ENCODE measurements at regions not wholly inside any gene's neighbourhood (a gene's known extent, or its start where the extent isn't known, plus 50 kb on each side); places are given as distances from the start of the nearest gene placed in this dataset.
A peak's percentile ranks its signal among the peaks of the same experiment; 100 is the strongest.

GRCh38 chr16:64060631-64061030 is 1061.2 kb downstream of the CDH11 start:
- DNase-seq (ENCODE audit: low read depth in 1 of 2, low spot score in 1 of 2) = no peak
- Histone ChIP-seq H3K27me3 (no peaks in the 10 kb centered on the region), H3K36me3 (no peaks in the 10 kb centered on the region), H3K27ac (no peak overlapping the region), H3K4me3 (no peak overlapping the region), H3K4me1 (ENCODE audit: low read depth) (no peaks in the 10 kb centered on the region), H3K9me3 (ENCODE audit: low read depth) (no peaks in the 10 kb centered on the region)
- no peak for TF ChIP-seq CTCF (IDR thresholded peaks at IDR 0.05; ENCODE audit: low read depth, low read length)

- no peaks in the 10 kb centered on the region for H3K4me1 ChIP-seq (ENCODE audit: low read depth)
- no peaks in the 10 kb centered on the region for H3K9me3 ChIP-seq (ENCODE audit: low read depth)
- no peak for DNase-seq (ENCODE audit: low read depth in 1 of 2, low spot score in 1 of 2)
- H3K27ac ChIP-seq = no peak overlapping the region
- no peaks in the 10 kb centered on the region for H3K36me3 ChIP-seq
- H3K4me3 ChIP-seq = no peak overlapping the region
- H3K27me3 ChIP-seq = no peaks in the 10 kb centered on the region
- no peak for TF ChIP-seq CTCF (IDR thresholded peaks at IDR 0.05; ENCODE audit: low read depth, low read length)
Measured at GRCh38 chr16:64058685-64059084, 1063.2 kb downstream of the CDH11 start.

- no peak overlapping the region for H3K4me3 ChIP-seq
- H3K27ac ChIP-seq = no peak overlapping the region
- no peaks in the 10 kb centered on the region for H3K4me1 ChIP-seq (ENCODE audit: low read depth)
- no peaks in the 10 kb centered on the region for H3K27me3 ChIP-seq
- DNase-seq (ENCODE audit: low read depth in 1 of 2, low spot score in 1 of 2) = peak; percentile 38 to 47
- H3K36me3 ChIP-seq = no peaks in the 10 kb centered on the region
- peak; percentile 44 for TF ChIP-seq CTCF (IDR thresholded peaks at IDR 0.05; ENCODE audit: low read depth, low read length)
- H3K9me3 ChIP-seq (ENCODE audit: low read depth) = no peaks in the 10 kb centered on the region
Measured at GRCh38 chr16:64051824-64052223, 1070.0 kb downstream of the CDH11 start.

GRCh38 chr16:64047878-64048277 is 1074.0 kb downstream of the CDH11 start:
- no peak for DNase-seq (ENCODE audit: low read depth in 1 of 2, low spot score in 1 of 2)
- H3K4me3 ChIP-seq = no peak overlapping the region
- H3K4me1 ChIP-seq (ENCODE audit: low read depth) = no peaks in the 10 kb centered on the region
- no peaks in the 10 kb centered on the region for H3K27me3 ChIP-seq
- no peaks in the 10 kb centered on the region for H3K9me3 ChIP-seq (ENCODE audit: low read depth)
- TF ChIP-seq CTCF (IDR thresholded peaks at IDR 0.05; ENCODE audit: low read depth, low read length) = no peak
- H3K27ac ChIP-seq = no peak overlapping the region
- no peaks in the 10 kb centered on the region for H3K36me3 ChIP-seq

GRCh38 chr16:64047207-64047606 is 1074.7 kb downstream of the CDH11 start:
- no peak for TF ChIP-seq CTCF (IDR thresholded peaks at IDR 0.05; ENCODE audit: low read depth, low read length)
- DNase-seq (ENCODE audit: low read depth in 1 of 2, low spot score in 1 of 2) = no peak
- no peaks in the 10 kb centered on the region for H3K36me3 ChIP-seq

GRCh38 chr16:64035337-64035736 is 1086.5 kb downstream of the CDH11 start:
- DNase-seq (ENCODE audit: low read depth in 1 of 2, low spot score in 1 of 2) = no peak
- Histone ChIP-seq H3K27ac (no peak overlapping the region), H3K4me3 (no peak overlapping the region), H3K4me1 (ENCODE audit: low read depth) (no peaks in the 10 kb centered on the region), H3K36me3 (no peaks in the 10 kb centered on the region), H3K9me3 (ENCODE audit: low read depth) (no peaks in the 10 kb centered on the region), H3K27me3 (no peaks in the 10 kb centered on the region)
- TF ChIP-seq CTCF (IDR thresholded peaks at IDR 0.05; ENCODE audit: low read depth, low read length) = no peak

More at GRCh38 chr16:64047207-64047606, 1074.7 kb downstream of the CDH11 start:
- H3K4me3 ChIP-seq = no peak overlapping the region
- H3K4me1 ChIP-seq (ENCODE audit: low read depth) = no peaks in the 10 kb centered on the region
- no peak overlapping the region for H3K27ac ChIP-seq
- no peaks in the 10 kb centered on the region for H3K27me3 ChIP-seq
- H3K9me3 ChIP-seq (ENCODE audit: low read depth) = no peaks in the 10 kb centered on the region

Measured in cardiac muscle cell (in vitro differentiated cells and primary cell).